ENCODE measurements at regions not wholly inside any gene's neighbourhood (a gene's known extent, or its start where the extent isn't known, plus 50 kb on each side); places are given as distances from the start of the nearest gene placed in this dataset.

DNA sequence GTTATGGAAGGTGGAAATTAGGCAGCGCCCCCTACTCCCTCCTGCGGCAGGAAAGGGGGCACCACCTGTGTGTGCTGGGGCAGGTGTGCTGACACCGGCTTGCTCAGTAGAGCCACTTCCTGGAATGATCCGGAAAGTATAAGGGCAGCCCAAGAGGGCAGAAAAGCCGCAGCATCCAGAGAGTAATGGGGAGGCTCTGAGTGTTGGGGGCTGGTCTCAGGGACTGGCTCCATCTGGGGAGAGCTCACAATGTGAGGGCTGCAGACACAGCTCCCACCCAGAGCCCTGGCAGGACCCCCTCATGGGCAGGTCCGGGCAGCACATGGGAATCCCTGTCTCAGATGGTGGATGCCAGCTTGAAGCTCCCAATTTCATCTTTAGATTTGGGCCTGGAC lies 187.6 kb upstream of the C14orf180 start:
- peaks cover 4% of the 10 kb centered on the region for H3K27me3 Mint-ChIP-seq
- H3K4me3 Mint-ChIP-seq, result peak overlapping the region; percentile 15 to 89 (median 58)
- peaks cover 2% of the 10 kb centered on the region for H3K36me3 Mint-ChIP-seq
- H3K9me3 Mint-ChIP-seq, result peaks cover 0 to 5% (median 3%) of the 10 kb centered on the region in 3 donors
- H3K4me1 Mint-ChIP-seq, result peaks cover 30 to 40% (median 30%) of the 10 kb centered on the region in 3 donors
- H3K27ac Mint-ChIP-seq, result peak overlapping the region; percentile 29 to 94 (median 86)

DNA sequence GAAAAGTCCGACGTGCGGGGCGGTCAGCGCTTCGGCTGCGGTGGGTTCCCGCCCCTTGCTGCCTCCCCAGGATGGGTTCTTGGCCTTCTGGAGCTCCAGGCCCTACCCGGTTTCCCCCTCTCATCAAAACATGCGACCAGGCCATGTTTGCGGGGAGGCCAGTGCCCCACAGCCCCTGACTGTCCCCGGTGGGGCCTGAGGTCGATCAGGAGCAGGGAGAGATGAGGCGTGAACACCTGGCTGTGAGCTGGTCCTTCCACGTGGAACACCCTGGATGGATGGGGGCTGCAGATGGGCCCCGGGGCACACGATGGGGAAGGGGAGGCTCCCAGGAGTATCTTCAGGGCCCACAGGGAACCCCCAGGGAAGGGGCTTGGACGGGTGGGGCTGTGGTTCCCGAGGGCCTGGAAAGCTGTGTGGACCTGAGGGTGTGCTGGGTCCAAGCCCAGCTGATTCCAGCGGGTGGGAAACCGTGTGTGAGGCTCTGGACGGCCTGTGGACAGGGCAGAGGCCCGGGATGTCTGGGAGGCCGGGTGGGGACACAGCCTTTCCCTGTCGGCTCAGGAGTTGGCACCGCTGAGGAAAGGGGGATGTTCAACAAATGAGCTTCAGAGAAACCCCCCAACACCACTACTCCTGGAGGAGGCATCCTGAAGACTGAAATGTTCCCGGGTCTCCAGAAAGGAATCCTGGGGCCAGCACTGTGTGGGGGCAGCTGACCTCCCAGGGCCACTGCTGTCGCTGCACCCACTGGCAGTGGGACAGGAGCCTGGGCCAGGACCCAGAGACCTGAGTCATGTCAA lies 187.0 kb upstream of the C14orf180 start:
- Mint-ChIP-seq H3K9me3 (peaks cover 0 to 11% (median 6%) of the 10 kb centered on the region in 3 donors), H3K36me3 (peaks cover 4% of the 10 kb centered on the region), H3K4me1 (peaks cover 30 to 40% (median 30%) of the 10 kb centered on the region in 3 donors), H3K4me3 (peak overlapping the region in 2 of 4 donors; percentile 85 to 89), H3K27ac (peak overlapping the region in 1 of 3 donors; percentile 94), H3K27me3 (peaks cover 4% of the 10 kb centered on the region)

DNA sequence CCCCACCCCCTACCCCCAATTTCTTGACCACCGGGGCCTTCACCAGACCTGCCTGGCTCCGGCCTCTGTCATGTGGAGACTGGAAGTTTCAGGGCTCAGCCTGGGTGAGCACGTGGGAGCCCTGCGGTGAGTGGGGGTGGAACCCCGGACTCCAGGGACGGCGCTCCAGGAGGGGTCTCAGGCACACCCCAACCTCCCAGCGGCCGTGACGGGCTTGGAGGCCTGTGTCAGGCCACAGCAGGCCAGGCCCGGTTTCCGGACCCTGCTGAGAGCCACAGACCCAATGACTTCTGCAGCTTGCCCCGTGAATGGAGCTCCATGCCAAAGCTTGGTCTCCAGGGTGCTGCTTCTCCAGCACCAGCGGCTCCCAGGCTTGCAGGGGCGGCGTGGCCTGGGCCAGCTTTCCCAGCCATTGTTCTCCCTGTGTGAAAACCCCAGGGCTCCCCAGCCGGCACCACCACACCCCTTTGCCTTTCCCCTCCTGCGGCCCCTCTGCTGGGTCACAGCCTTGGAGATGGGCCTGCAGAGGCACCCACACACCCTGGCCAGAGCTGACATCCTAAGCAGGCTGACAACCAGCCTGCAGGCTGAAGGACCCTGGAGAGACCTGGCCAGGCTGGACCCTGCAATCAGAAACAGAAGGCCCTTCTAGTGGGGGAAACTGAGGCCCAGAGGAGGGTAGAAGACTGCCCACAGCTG lies 186.2 kb upstream of the C14orf180 start:
- peaks cover 0 to 15% (median 10%) of the 10 kb centered on the region in 3 donors for H3K9me3 Mint-ChIP-seq
- H3K27ac Mint-ChIP-seq, result peak overlapping the region in 1 of 3 donors; percentile 77
- peaks cover 4% of the 10 kb centered on the region for H3K36me3 Mint-ChIP-seq
- peaks cover 4% of the 10 kb centered on the region for H3K27me3 Mint-ChIP-seq
- H3K4me1 Mint-ChIP-seq, result peaks cover 30 to 40% (median 30%) of the 10 kb centered on the region in 3 donors
- H3K4me3 Mint-ChIP-seq, result peak overlapping the region in 2 of 4 donors; percentile 81 to 90

DNA sequence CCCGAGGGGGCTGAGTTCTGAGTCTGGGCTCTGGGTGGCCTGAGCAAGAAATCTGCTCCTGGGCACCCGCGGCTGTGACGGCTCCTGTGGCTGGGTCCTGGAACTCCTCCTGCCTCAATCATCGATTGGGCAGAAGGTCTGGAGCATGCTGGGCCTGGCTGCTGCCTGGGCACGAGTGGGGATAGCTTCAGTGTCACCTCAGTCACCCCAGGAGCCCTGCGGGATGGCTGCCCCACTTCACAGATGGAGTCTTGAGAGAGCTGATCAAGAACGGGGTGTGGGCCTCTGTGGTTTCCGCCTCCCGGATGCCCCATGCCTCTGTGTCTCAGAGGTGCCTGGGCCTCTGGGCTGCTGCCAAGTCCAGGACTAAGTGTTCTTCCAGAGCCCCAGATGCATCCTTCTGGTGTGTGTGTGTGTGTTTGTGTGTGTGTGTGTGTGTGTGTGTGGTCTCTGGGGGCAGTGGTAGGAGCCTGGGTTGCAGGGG lies 185.6 kb upstream of the C14orf180 start:
- peaks cover 30 to 39% (median 30%) of the 10 kb centered on the region in 3 donors for H3K4me1 Mint-ChIP-seq
- H3K27me3 Mint-ChIP-seq, result peaks cover 4% of the 10 kb centered on the region

DNA sequence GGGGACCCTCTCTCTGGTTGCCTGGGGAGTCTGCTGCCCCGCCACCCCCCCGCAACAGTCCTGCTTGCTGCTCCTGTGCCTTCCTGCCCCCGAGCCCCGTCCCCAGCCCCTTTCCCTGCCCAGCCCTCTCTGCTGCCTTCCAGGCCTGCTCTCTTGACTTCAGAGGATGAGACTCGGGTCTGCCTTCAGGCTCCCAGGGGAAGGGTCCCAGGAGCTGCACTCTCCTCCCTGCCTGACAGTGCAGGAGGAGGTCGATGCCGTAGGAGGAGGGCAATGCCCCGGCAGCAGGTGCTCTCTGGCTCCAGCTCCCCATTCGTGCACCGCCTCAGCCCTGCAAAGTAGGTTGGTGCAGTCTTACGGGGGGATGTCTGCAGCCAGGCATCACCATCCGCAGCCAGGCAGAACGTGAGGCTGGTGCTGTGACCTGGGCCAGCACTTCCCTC lies 185.1 kb upstream of the C14orf180 start:
- peak overlapping the region in 2 of 3 donors; percentile 77 to 86 for H3K27ac Mint-ChIP-seq

More for the DNA sequence above, 185.6 kb upstream of the C14orf180 start:
- peak overlapping the region; percentile 18 to 96 (median 82) for H3K4me3 Mint-ChIP-seq
- H3K27ac Mint-ChIP-seq, result peak overlapping the region; percentile 14 to 77 (median 59)
- peaks cover 0 to 15% (median 10%) of the 10 kb centered on the region in 3 donors for H3K9me3 Mint-ChIP-seq
- H3K36me3 Mint-ChIP-seq, result peaks cover 4% of the 10 kb centered on the region

DNA sequence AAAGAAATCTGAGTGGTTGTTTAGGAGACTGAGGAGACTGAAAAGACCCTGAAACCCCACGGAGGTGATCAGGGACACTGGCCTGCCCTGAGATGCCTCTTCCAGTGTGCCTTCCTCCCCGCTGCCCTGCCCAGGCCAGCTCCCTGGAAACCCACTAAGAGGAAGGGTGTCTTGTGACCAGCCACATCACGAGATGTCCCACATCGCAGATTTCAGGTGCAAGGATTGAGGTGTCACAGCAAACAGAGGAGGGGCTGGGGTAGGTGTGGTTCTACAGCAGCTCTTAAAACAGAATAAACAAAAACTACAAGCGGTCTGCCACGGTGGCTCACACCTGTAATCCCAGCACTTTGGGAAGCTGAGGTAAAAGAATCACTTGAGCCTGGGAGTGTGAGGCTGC lies 184.3 kb upstream of the C14orf180 start:
- Mint-ChIP-seq H3K27ac (no peak overlapping the region), H3K36me3 (peaks cover 4% of the 10 kb centered on the region), H3K4me1 (peaks cover 25 to 37% (median 27%) of the 10 kb centered on the region in 3 donors), H3K4me3 (peak overlapping the region in 3 of 4 donors; percentile 16 to 90 (median 75)), H3K27me3 (peaks cover 5% of the 10 kb centered on the region), H3K9me3 (peaks cover 0 to 15% (median 10%) of the 10 kb centered on the region in 3 donors)

More for the DNA sequence above, 185.1 kb upstream of the C14orf180 start:
- peaks cover 0 to 15% (median 10%) of the 10 kb centered on the region in 3 donors for H3K9me3 Mint-ChIP-seq
- H3K4me3 Mint-ChIP-seq, result peak overlapping the region in 3 of 4 donors; percentile 75 to 96 (median 90)
- H3K4me1 Mint-ChIP-seq, result peaks cover 30 to 39% (median 30%) of the 10 kb centered on the region in 3 donors
- peaks cover 4% of the 10 kb centered on the region for H3K27me3 Mint-ChIP-seq
- peaks cover 4% of the 10 kb centered on the region for H3K36me3 Mint-ChIP-seq

DNA sequence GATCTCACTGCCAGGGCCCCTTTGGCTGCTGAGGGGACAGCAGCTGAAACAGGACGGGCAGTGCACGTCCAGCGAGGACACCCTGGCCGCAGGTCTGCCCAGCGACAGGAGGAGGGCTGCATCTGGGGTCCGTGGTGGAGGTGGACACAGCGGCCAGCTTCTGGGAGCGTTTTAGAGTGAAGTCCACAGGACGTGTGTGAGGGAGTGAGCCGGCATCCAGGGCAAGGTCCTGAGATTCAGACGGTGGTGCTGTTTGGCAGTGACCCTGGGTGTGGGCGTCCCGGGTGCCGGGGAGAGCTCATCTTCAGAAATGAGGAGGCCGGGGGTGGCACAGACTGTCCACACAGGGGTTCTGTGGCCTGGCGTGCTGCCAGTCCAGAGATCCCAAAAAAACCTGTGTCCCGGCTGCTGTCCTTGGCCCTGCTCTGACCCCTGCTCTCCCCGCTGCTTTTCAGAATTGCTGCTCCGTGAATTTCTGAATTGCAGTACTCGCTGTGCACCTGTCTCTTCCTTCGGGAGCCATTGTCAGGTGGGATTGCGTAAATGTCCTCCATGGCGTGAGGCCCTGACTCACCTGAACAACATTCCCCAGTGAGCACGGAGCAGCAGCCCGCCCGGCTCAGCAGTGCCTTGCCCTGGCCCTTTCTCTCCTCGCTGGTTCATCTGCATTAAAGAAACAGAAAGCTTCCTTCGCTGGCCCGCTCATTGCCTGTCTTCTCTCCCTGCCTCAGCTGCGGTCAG lies 183.5 kb upstream of the C14orf180 start:
- peaks cover 25 to 37% (median 25%) of the 10 kb centered on the region in 3 donors for H3K4me1 Mint-ChIP-seq
- no peak overlapping the region for H3K27ac Mint-ChIP-seq
- H3K9me3 Mint-ChIP-seq, result peaks cover 0 to 15% (median 14%) of the 10 kb centered on the region in 3 donors
- H3K27me3 Mint-ChIP-seq, result peaks cover 5% of the 10 kb centered on the region
- peaks cover 7% of the 10 kb centered on the region for H3K36me3 Mint-ChIP-seq
- H3K4me3 Mint-ChIP-seq, result peak overlapping the region in 2 of 4 donors; percentile 32 to 75

DNA sequence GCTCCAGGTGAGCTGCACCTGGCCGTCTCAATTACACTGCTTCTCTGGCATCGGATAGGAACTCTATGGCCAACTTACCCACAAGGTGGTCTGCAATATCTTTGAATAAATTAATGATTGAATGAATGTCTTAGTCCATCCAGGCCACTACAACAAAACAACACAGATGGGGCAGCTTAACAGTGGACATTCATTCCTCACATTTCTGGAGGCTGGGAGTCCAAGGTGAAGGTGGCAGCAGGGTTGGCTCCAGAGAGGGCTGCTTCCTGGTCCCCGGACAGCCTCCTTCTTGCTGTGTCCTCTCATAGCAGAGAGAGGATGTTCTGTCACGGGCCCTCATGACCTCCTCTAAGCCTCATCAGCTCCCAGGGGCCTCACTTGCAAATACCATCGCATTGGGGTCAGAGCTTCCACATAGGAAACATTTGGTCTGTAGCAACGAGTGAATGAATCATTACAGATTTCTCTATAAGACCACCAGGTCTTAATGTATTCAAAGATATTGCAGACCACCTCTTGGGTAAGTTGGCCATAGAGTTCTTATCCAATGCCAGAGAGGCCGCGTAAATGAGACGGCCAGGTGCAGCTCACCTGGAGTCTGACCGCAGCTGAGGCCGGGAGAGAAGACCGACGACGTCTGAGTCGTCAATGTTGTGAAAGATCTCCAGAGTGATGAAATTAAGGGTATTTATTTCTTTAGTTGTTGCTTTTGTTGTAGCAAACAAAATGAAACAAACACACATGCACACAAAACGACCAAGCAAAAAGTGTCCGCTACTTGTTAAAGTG lies 182.7 kb upstream of the C14orf180 start:
- Mint-ChIP-seq H3K9me3 (peaks cover 0 to 15% (median 14%) of the 10 kb centered on the region in 3 donors), H3K36me3 (peaks cover 8% of the 10 kb centered on the region), H3K27ac (peak overlapping the region in 1 of 3 donors; percentile 31), H3K4me3 (peak overlapping the region in 2 of 4 donors; percentile 43 to 47), H3K4me1 (peaks cover 20 to 31% (median 23%) of the 10 kb centered on the region in 3 donors), H3K27me3 (peaks cover 4% of the 10 kb centered on the region)

DNA sequence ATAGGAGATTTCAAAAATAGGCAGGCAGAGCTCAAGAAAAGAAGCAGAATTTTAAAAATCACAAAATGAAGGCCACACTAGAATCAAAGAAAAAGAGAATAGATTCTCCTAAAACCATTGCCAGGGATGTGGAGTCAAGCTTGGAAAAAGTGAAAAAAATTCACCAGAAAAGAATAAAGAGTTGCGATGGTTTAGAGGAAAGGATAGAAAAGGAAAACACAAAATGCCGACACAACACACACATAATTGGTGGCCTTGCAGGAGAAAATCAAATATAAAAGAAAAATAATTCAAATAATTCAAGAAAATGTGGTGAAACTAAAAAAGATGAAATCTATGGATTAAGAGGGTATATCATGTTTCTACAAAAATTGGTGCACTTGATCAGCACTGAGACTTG lies 181.6 kb upstream of the C14orf180 start:
- Mint-ChIP-seq H3K4me1 (peaks cover 16 to 25% (median 20%) of the 10 kb centered on the region in 3 donors), H3K4me3 (peak overlapping the region in 1 of 4 donors; percentile 52), H3K9me3 (peaks cover 0 to 15% (median 14%) of the 10 kb centered on the region in 3 donors), H3K36me3 (peaks cover 8% of the 10 kb centered on the region), H3K27ac (no peak overlapping the region), H3K27me3 (peaks cover 3% of the 10 kb centered on the region)

DNA sequence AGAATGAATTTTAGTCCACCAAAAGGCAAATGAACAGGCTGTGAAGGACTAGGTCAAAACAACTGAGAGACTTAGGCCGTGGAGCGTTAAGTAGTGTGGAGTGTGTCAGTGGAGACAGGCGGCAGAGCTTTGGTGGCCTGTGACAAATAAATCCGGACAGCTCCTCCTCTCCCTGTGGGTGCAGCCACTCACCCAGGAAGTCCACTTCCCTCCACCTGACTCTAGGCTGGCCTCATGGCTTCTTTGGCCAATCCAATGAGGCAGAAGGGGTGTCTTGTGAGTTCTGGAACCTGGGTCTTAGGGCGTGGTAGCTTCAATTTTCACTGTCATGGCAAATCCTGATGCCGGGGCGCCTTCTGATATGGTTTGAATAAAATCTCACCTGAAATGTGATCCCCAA lies 180.9 kb upstream of the C14orf180 start:
- Mint-ChIP-seq H3K27me3 (peaks cover 7% of the 10 kb centered on the region), H3K4me1 (peaks cover 17 to 22% (median 20%) of the 10 kb centered on the region in 3 donors), H3K9me3 (peaks cover 0 to 15% (median 14%) of the 10 kb centered on the region in 3 donors), H3K27ac (no peak overlapping the region), H3K36me3 (peaks cover 8% of the 10 kb centered on the region), H3K4me3 (no peak overlapping the region)

DNA sequence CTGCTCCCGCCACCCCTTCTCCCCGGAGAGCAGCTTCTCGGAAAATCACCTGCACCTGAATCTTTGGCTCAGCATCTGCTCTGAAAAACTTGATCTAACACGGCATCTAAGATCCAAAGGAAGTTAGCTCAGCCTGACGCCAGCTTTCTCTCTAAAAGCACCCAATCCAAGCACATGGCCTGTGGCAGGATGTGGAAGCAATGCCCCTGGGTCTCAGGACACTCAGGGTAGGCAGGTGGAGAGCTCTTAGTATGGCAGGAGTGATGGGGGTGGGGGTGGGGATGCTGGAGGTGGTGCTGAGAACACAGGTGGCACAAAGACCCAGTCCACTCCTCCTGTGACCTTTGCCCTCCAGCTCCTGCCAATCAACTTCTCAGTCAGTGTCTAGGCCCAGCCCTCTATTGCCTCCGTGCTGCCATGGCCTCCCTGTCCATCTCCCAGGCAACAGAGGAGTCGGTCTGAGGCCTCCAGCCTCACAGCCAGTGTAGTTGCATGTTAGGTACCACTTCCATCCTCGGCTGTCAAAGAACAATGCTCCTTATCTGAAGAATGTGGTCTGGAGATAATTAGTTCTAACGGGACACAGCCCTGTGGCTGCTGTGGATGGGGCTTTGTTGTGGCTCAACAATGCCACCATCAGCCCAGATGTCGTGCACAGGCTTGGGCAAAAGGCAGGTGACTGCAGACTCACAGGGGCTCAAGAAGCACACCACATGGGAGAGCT lies 180.0 kb upstream of the C14orf180 start:
- peaks cover 12 to 16% (median 15%) of the 10 kb centered on the region in 3 donors for H3K4me1 Mint-ChIP-seq
- H3K9me3 Mint-ChIP-seq, result peaks cover 0 to 15% (median 14%) of the 10 kb centered on the region in 3 donors
- no peak overlapping the region for H3K27ac Mint-ChIP-seq
- no peak overlapping the region for H3K4me3 Mint-ChIP-seq
- H3K36me3 Mint-ChIP-seq, result peaks cover 8% of the 10 kb centered on the region
- H3K27me3 Mint-ChIP-seq, result peaks cover 12% of the 10 kb centered on the region

DNA sequence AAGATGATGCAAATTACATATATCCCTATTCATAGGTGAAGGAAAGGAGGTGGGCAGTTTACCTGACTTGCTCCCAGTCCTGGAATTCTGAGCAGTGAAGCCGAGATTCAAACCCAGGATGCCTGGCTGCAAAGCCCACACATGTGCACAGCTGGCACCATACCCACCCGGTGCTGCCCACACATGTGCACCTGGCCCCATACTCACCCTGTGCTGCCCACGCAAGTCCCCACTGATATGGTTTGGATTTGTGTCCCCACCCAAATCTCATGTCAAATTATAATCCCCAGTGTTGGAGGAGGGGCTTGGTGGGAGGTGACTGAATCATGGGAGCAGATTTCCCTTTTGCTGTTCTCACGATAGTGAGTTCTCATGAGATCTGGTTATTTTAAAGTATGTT lies 179.2 kb upstream of the C14orf180 start:
- Mint-ChIP-seq H3K9me3 (peaks cover 0 to 15% (median 14%) of the 10 kb centered on the region in 3 donors), H3K27me3 (peaks cover 15% of the 10 kb centered on the region), H3K36me3 (peaks cover 8% of the 10 kb centered on the region), H3K27ac (no peak overlapping the region), H3K4me3 (no peak overlapping the region), H3K4me1 (peaks cover 5 to 9% (median 9%) of the 10 kb centered on the region in 3 donors)

DNA sequence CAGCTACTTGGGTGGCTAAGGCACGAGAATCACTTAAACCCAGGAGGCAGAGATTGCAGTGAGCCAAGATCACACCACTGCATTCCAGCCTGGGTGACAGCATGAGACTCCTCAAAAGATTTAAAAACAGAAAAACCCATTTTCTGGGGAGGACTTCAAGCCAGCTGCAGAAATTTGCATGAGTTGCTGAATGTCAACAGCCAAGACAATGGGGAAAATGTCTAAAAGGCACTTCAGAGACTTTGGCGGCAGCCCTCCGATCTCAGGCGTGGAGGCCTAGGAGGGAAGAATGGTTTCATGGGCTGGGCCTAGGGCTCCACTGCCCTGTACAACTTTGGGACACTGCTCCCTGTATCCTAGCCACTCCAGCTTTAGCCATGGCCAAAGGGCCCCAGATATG lies 177.8 kb upstream of the C14orf180 start:
- Mint-ChIP-seq H3K27me3 (peaks cover 15% of the 10 kb centered on the region), H3K27ac (no peak overlapping the region), H3K9me3 (peaks cover 0 to 12% (median 11%) of the 10 kb centered on the region in 3 donors)

More for the DNA sequence above, 177.8 kb upstream of the C14orf180 start:
- peaks cover 0 to 4% (median 1%) of the 10 kb centered on the region in 3 donors for H3K4me1 Mint-ChIP-seq
- H3K4me3 Mint-ChIP-seq, result no peak overlapping the region
- peaks cover 6% of the 10 kb centered on the region for H3K36me3 Mint-ChIP-seq
